Smooth muscle cell (in vitro differentiated cells): ENCODE measurements at regions not wholly inside any gene's neighbourhood (a gene's known extent, or its start where the extent isn't known, plus 50 kb on each side); places are given as distances from the start of the nearest gene placed in this dataset.

Experiments
- DNase-seq: peaks from one replicate; lab custom pipeline; 2025; ENCODE audit not compliant: unreplicated experiment; lab: John Stamatoyannopoulos, UW
- H2AFZ ChIP-seq: fragments of 200-600 bp; sonication (generic); 2 replicates; pipeline ENCODE4 v1.6.0; 2016; ENCODE audit warnings: antibody characterized with exemption, low read depth, mild to moderate bottlenecking
- H3F3A ChIP-seq: fragments of 200-600 bp; sonication (generic); 2 replicates; pipeline ENCODE4 v1.6.0; 2017; ENCODE audit warnings: antibody characterized with exemption, low read depth
- H3K27ac ChIP-seq: fragments of 200-600 bp; sonication (generic); 2 replicates; pipeline ENCODE4 v1.5.1; 2016; ENCODE audit warnings: low read depth, mild to moderate bottlenecking
- H3K27me3 ChIP-seq: fragments of 200-600 bp; sonication (generic); 2 replicates; pipeline ENCODE4 v1.6.1; 2016; ENCODE audit warnings: low read depth, mild to moderate bottlenecking
- H3K36me3 ChIP-seq: fragments of 200-600 bp; sonication (generic); 2 replicates; pipeline ENCODE4 v1.5.1; 2016; ENCODE audit warnings: low read depth
- H3K4me1 ChIP-seq: fragments of 200-600 bp; sonication (generic); 2 replicates; pipeline ENCODE4 v1.5.1; 2016; ENCODE audit warnings: low read depth
- H3K4me2 ChIP-seq: fragments of 200-600 bp; sonication (generic); 2 replicates; pipeline ENCODE4 v1.6.0; 2016; ENCODE audit warnings: mild to moderate bottlenecking
- H3K4me3 ChIP-seq: fragments of 200-600 bp; sonication (generic); 2 replicates; pipeline ENCODE4 v1.5.1; 2016; ENCODE audit warnings: mild to moderate bottlenecking
- H3K79me2 ChIP-seq: fragments of 200-600 bp; sonication (generic); 2 replicates; pipeline ENCODE4 v1.6.0; 2016; ENCODE audit warnings: low read depth, mild to moderate bottlenecking
- H3K9ac ChIP-seq: fragments of 200-600 bp; sonication (generic); 2 replicates; pipeline ENCODE4 v1.6.0; 2016; ENCODE audit warnings: low read depth
- H3K9me3 ChIP-seq: fragments of 200-600 bp; sonication (generic); replicated peaks from 2 replicates; pipeline ENCODE4 v1.5.1; 2016; ENCODE audit warnings: low read depth
- H4K20me1 ChIP-seq: fragments of 200-600 bp; sonication (generic); 2 replicates; pipeline ENCODE4 v1.6.0; 2016; ENCODE audit warnings: low read depth
- WGBS: methylation state at CpG from one replicate; pipeline ENCODE4 v1.1.7; 2016; ENCODE audit warnings: low lambda C conversion rate; 5-methylcytosine and 5-hydroxymethylcytosine counted together
- TF ChIP-seq, protein P1 (sequence below): fragments of 200-600 bp; sonication (generic); IDR thresholded peaks from 2 replicates; pipeline ENCODE4 v1.5.1; 2017; ENCODE audit warnings: borderline replicate concordance, mild to moderate bottlenecking, antibody characterized with exemption; ENCODE audit not compliant: insufficient read depth, poor library complexity, severe bottlenecking

DNA sequence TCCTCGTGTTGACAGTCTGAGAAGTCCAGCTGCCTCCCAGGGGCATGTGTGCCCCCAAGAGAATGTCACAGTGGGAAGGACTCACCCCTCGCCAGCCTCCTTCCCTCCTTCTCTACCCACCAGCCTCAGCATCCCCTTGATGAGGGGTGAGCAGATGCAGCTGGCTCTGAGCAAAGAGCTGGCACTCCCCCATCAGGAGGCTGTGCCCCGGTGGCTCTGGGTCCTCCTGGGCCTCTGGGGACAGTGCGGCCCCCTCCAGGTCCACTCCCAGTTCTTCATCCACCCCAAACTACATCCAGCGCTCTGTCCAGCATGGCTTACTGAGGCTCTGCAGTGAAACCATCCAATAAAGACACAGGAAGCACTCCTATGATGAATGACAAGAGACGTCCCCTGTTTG lies 210.4 kb downstream of the BRD1 start:
- no peak for DNase-seq
- Histone ChIP-seq H3K4me2 (no peak overlapping the region), H3K9ac (no peak overlapping the region), H3K27me3 (no peaks in the 10 kb centered on the region), H3K4me3 (no peak overlapping the region), H3K9me3 (no peaks in the 10 kb centered on the region), H3K4me1 (no peaks in the 10 kb centered on the region), H2AFZ (no peak overlapping the region), H3K79me2 (no peaks in the 10 kb centered on the region), H3K36me3 (no peaks in the 10 kb centered on the region), H3K27ac (no peak overlapping the region), H3F3A (no peaks in the 10 kb centered on the region), H4K20me1 (no peaks in the 10 kb centered on the region)
- 94% methylated on average over 5 of the region's 6 CpGs for WGBS
- TF ChIP-seq, protein P1, sequence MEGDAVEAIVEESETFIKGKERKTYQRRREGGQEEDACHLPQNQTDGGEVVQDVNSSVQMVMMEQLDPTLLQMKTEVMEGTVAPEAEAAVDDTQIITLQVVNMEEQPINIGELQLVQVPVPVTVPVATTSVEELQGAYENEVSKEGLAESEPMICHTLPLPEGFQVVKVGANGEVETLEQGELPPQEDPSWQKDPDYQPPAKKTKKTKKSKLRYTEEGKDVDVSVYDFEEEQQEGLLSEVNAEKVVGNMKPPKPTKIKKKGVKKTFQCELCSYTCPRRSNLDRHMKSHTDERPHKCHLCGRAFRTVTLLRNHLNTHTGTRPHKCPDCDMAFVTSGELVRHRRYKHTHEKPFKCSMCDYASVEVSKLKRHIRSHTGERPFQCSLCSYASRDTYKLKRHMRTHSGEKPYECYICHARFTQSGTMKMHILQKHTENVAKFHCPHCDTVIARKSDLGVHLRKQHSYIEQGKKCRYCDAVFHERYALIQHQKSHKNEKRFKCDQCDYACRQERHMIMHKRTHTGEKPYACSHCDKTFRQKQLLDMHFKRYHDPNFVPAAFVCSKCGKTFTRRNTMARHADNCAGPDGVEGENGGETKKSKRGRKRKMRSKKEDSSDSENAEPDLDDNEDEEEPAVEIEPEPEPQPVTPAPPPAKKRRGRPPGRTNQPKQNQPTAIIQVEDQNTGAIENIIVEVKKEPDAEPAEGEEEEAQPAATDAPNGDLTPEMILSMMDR, result no peak

DNA sequence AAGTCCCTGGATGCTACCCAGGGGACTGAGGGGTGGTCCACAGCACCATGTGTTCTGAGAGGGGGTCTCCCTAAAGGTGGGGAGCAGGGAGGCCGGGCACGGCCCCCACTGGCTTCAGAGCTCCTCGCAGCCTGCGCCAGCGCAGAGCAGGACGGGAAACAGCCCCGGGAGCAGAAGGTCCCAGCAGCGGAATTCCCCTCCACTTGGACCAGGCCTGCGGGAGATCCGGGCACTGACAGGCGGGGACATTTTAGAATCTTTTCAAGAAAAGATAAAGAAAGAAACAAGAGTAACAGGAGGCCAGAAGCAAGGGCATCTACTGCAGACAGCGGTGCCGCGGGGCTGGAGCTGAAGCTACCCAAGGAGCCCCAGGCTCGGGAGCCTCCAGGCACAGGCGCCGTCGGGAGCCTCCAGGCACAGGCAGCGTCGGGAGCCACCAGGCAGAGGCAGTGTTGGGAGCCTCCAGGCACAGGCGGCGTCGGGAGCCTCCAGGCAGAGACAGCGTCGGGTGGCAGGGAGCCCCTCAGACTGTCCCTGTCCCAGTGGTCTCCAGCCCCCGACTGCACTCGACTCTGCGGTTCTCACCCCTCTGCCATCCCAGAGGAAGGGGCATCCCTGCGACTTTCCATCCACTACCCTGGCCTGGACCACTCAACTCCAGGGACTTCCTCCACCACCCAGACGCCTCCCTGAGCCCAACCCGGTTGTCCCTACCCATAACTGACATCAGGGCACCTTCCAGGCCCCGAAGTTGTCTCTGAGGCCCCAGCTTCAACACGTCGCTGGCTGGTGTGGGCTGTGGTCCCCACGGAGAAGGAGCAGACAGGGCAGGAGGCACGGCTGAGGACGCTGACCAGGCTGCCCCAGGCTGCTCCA lies 211.1 kb downstream of the BRD1 start:
- no peak overlapping the region for H3K4me3 ChIP-seq
- no peaks in the 10 kb centered on the region for H3K4me1 ChIP-seq
- H3K4me2 ChIP-seq, result no peak overlapping the region
- H3K36me3 ChIP-seq, result no peaks in the 10 kb centered on the region
- no peaks in the 10 kb centered on the region for H3K27me3 ChIP-seq
- H3K27ac ChIP-seq, result no peak overlapping the region
- H3K79me2 ChIP-seq, result no peaks in the 10 kb centered on the region
- no peak overlapping the region for H2AFZ ChIP-seq
- TF ChIP-seq, protein P1, result no peak
- no peaks in the 10 kb centered on the region for H3K9me3 ChIP-seq
- no peaks in the 10 kb centered on the region for H3F3A ChIP-seq
- 89% methylated on average over 37 of the region's 37 CpGs for WGBS
- no peak for DNase-seq
- H4K20me1 ChIP-seq, result no peaks in the 10 kb centered on the region
- no peak overlapping the region for H3K9ac ChIP-seq

DNA sequence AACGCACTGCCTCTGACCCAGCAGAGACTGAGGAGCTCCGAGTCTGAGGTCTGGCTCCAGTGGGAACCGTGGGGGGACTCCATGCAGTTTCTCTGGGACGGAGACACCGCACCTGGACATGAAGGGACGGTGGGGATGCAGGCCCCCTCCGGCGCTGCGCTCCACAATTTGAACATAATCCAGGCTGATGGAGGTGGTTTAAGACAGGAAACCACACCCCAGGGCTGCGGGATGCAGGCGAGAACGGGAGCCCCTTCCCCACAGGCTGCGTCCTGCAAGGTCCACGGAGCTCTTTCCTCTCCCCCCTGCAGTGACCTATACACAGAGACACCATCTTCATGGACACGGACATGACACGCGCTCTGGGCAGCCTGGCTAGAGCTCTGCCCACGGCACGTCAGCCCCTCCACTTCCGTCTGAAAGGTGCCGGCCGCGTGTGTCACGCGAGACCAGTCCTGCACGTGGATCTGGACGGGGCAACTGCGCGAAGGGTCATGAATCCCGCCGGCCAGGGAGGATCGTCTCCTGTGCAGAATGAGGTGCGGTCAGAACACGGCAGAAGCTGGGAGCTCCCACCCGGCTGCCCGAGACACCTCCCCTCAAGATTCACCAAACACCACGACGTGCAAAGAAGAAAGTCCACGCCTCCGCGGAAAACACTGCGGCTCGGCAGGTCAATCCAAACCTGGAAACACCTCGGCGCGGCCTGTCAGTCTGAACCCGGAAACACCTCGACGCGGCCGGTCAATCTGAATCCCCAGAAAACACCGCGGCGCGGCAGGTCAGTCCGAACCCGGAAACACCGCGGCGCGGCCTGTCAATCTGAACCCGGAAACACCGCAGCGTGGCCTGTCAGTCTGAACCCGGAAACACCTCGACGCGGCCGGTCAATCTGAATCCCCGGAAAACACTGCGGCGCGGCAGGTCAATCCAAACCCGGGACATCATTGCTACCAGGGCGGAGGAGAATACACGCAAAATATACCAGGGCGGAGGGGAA lies 212.4 kb downstream of the BRD1 start:
- Histone ChIP-seq H4K20me1 (no peaks in the 10 kb centered on the region), H3K27me3 (no peaks in the 10 kb centered on the region), H2AFZ (no peak overlapping the region), H3K36me3 (no peaks in the 10 kb centered on the region), H3K79me2 (no peaks in the 10 kb centered on the region), H3K9me3 (no peaks in the 10 kb centered on the region), H3F3A (no peaks in the 10 kb centered on the region), H3K4me3 (no peak overlapping the region), H3K9ac (no peak overlapping the region), H3K4me2 (no peak overlapping the region), H3K4me1 (no peaks in the 10 kb centered on the region), H3K27ac (no peak overlapping the region)
- WGBS, result 95% methylated on average over 70 of the region's 77 CpGs
- TF ChIP-seq, protein P1, result no peak
- no peak for DNase-seq
